ENCODE measurements at regions not wholly inside any gene's neighbourhood (a gene's known extent, or its start where the extent isn't known, plus 50 kb on each side); places are given as distances from the start of the nearest gene placed in this dataset.
"Not testable (repeated sequence)": the region's sequence is repeated elsewhere in the genome, so short reads cannot be mapped to it uniquely, and the experiment has no call there.

DNA sequence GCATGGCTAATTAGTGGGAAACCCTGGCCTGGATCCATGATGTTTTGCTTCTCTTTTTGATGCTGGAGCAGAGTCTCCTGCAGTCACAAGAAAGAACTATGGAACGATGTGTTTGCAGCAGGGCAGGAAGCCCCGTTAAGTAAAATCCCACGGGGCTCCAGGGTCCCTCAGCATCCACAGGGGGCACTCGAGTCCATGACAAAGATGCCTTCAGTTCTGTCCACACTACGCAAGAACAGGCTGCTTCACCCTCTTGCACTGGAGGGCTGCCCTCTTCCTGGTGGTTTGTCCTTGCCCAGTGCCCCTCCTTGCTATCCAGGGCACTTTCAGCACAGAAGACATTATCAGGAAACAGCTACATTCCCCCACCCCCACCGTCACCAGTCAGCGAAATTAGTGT lies 196.9 kb downstream of the POTED start:
- TF ChIP-seq POLR2AphosphoS5, POLR2A (IDR thresholded peaks at IDR 0.05): not testable (repeated sequence)
- TF ChIP-seq, protein P1, sequence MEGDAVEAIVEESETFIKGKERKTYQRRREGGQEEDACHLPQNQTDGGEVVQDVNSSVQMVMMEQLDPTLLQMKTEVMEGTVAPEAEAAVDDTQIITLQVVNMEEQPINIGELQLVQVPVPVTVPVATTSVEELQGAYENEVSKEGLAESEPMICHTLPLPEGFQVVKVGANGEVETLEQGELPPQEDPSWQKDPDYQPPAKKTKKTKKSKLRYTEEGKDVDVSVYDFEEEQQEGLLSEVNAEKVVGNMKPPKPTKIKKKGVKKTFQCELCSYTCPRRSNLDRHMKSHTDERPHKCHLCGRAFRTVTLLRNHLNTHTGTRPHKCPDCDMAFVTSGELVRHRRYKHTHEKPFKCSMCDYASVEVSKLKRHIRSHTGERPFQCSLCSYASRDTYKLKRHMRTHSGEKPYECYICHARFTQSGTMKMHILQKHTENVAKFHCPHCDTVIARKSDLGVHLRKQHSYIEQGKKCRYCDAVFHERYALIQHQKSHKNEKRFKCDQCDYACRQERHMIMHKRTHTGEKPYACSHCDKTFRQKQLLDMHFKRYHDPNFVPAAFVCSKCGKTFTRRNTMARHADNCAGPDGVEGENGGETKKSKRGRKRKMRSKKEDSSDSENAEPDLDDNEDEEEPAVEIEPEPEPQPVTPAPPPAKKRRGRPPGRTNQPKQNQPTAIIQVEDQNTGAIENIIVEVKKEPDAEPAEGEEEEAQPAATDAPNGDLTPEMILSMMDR (IDR thresholded peaks at IDR 0.05), result not testable (repeated sequence)

Measured in breast epithelium (tissue), 3 donors.